Trophoblast cell (in vitro differentiated cells and primary cell): ENCODE measurements at regions not wholly inside any gene's neighbourhood (a gene's known extent, or its start where the extent isn't known, plus 50 kb on each side); places are given as distances from the start of the nearest gene placed in this dataset.

Source experiments
- DNase-seq, 2 donors: peaks; one replicate each; pipeline ENCODE4 v3.0.0-alpha.2; 2016
- H2AFZ ChIP-seq: 2 replicates; pipeline ENCODE4 v1.6.1; 2013; ENCODE audit warnings: low read length, moderate library complexity, mild to moderate bottlenecking; ENCODE audit not compliant: insufficient read depth, poor library complexity
- H2AK5ac ChIP-seq: 2 replicates; pipeline ENCODE4 v1.6.1; 2013; ENCODE audit warnings: mild to moderate bottlenecking, low read length
- H2BK120ac ChIP-seq: 2 replicates; pipeline ENCODE4 v1.6.1; 2013; ENCODE audit warnings: low read length, mild to moderate bottlenecking, moderate library complexity; ENCODE audit not compliant: insufficient read depth, poor library complexity
- H2BK12ac ChIP-seq: 2 replicates; pipeline ENCODE4 v1.6.1; 2013; ENCODE audit warnings: mild to moderate bottlenecking, low read length, moderate library complexity
- H2BK5ac ChIP-seq: 2 replicates; pipeline ENCODE4 v1.6.1; 2013; ENCODE audit warnings: low read length, low read depth, moderate library complexity, mild to moderate bottlenecking; ENCODE audit not compliant: poor library complexity
- H3K14ac ChIP-seq: 2 replicates; pipeline ENCODE4 v1.6.1; 2013; ENCODE audit warnings: mild to moderate bottlenecking, low read length
- H3K18ac ChIP-seq: 2 replicates; pipeline ENCODE4 v1.6.1; 2013; ENCODE audit warnings: mild to moderate bottlenecking, low read length
- H3K23ac ChIP-seq: 2 replicates; pipeline ENCODE4 v1.6.1; 2013; ENCODE audit warnings: low read length
- H3K27ac ChIP-seq: 2 replicates; pipeline ENCODE4 v1.5.1; 2013; ENCODE audit warnings: low read depth, mild to moderate bottlenecking, inconsistent platforms, low read length, moderate library complexity
- H3K27me3 ChIP-seq: 2 replicates; pipeline ENCODE4 v1.6.1; 2013; ENCODE audit warnings: inconsistent platforms, mild to moderate bottlenecking, low read length, moderate library complexity; ENCODE audit not compliant: insufficient read depth
- H3K36me3 ChIP-seq, 2 experiments: 1 replicate in 1 of 2; 2 replicates in 1 of 2; pipeline ENCODE4 v1.6.1; 2013; ENCODE audit warnings: low read length in 2 of 2, mild to moderate bottlenecking in 2 of 2, moderate library complexity in 1 of 2; ENCODE audit not compliant: insufficient read depth in 2 of 2, control insufficient read depth in 1 of 2
- H3K4ac ChIP-seq: 2 replicates; pipeline ENCODE4 v1.6.1; 2013; ENCODE audit warnings: low read depth, mild to moderate bottlenecking, low read length, moderate library complexity
- H3K4me1 ChIP-seq, 2 experiments: 1 replicate in 1 of 2; 2 replicates in 1 of 2; pipeline ENCODE4 v1.6.1; 2013; ENCODE audit warnings: low read length in 2 of 2, mild to moderate bottlenecking in 2 of 2, moderate library complexity in 1 of 2; ENCODE audit not compliant: insufficient read depth in 2 of 2, control insufficient read depth in 1 of 2
- H3K4me2 ChIP-seq: 2 replicates; pipeline ENCODE4 v1.6.1; 2013; ENCODE audit warnings: inconsistent platforms, mild to moderate bottlenecking, low read length, moderate library complexity
- H3K4me3 ChIP-seq: 2 replicates; pipeline ENCODE4 v1.5.1; 2013; ENCODE audit warnings: mild to moderate bottlenecking, low read depth, low read length, inconsistent platforms
- H3K79me1 ChIP-seq: one replicate; pipeline ENCODE4 v1.6.1; 2013; ENCODE audit warnings: low read length
- H3K79me2 ChIP-seq: 2 replicates; pipeline ENCODE4 v1.6.1; 2013; ENCODE audit warnings: low read length, mild to moderate bottlenecking; ENCODE audit not compliant: control insufficient read depth, insufficient read depth, poor library complexity
- H3K9ac ChIP-seq: 2 replicates; pipeline ENCODE4 v1.6.1; 2013; ENCODE audit warnings: mild to moderate bottlenecking, low read length
- H3K9me3 ChIP-seq: 2 replicates; pipeline ENCODE4 v1.6.1; 2013; ENCODE audit warnings: low read depth, mild to moderate bottlenecking, control low read depth, inconsistent platforms, low read length; ENCODE audit not compliant: insufficient read depth
- H4K12ac ChIP-seq: 2 replicates; pipeline ENCODE4 v1.6.1; 2013; ENCODE audit warnings: low read depth, mild to moderate bottlenecking, low read length, moderate library complexity
- H4K8ac ChIP-seq: 2 replicates; pipeline ENCODE4 v1.6.1; 2013; ENCODE audit warnings: low read depth, mild to moderate bottlenecking, low read length, moderate library complexity
- H4K91ac ChIP-seq: one replicate; pipeline ENCODE4 v1.6.1; 2013; ENCODE audit warnings: low read depth, mild to moderate bottlenecking, low read length, moderate library complexity
- WGBS: extraction: QIAGEN DNeasy Blood & Tissue Kit; methylation state at CpG from one replicate; pipeline ENCODE4 v1.1.7; 2013; ENCODE audit warnings: missing lambda C conversion rate; ENCODE audit not compliant: insufficient read length, insufficient coverage; ENCODE audit errors: extremely low coverage; 5-methylcytosine and 5-hydroxymethylcytosine counted together

DNA sequence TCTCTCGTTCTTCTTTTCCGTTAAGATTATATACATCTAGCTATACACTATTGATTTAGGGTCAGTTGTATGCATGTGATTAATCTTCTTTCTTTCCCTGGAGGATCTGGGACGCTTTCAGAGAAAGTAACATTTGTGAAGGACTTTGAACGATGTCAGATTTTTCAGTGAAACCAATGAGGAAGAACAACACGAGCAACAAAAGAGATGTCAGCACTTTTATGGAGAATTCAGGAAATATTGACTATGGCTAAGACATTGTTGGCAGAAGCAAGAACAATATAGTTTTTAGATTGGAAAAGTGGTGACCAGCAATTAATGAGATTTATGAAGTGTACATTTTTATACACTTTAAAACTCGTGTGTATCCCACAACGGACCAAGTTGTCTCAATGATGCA is 355.5 kb downstream of the TGFB2 start:
- Histone ChIP-seq H3K36me3 (no peaks in the 10 kb centered on the region), H3K14ac (no peak overlapping the region), H3K23ac (no peak overlapping the region), H2BK12ac (no peak overlapping the region), H2BK5ac (no peak overlapping the region), H2BK120ac (no peak overlapping the region), H3K9ac (no peak overlapping the region), H4K8ac (no peak overlapping the region), H3K79me1 (no peaks in the 10 kb centered on the region), H3K79me2 (no peaks in the 10 kb centered on the region), H3K4me2 (no peak overlapping the region), H3K4ac (no peak overlapping the region), H3K27me3 (no peaks in the 10 kb centered on the region), H4K12ac (no peak overlapping the region), H3K27ac (no peak overlapping the region), H2AK5ac (no peak overlapping the region), H3K9me3 (no peaks in the 10 kb centered on the region), H3K18ac (no peak overlapping the region), H3K4me3 (no peak overlapping the region), H4K91ac (no peak overlapping the region), H3K4me1 (peaks cover 0 to 2% of the 10 kb centered on the region in 2 experiments), H2AFZ (no peak overlapping the region)
- no CpG with 5 or more reads among the region's 7 CpGs for WGBS
- DNase-seq: no peak

- Histone ChIP-seq H3K4me3 (no peak overlapping the region), H3K9ac (no peak overlapping the region), H2BK12ac (no peak overlapping the region), H3K23ac (no peak overlapping the region), H3K4me1 (peaks cover 0 to 6% of the 10 kb centered on the region in 2 experiments), H4K91ac (no peak overlapping the region), H3K79me1 (no peaks in the 10 kb centered on the region), H2BK120ac (no peak overlapping the region), H3K79me2 (no peaks in the 10 kb centered on the region), H3K9me3 (no peaks in the 10 kb centered on the region), H4K12ac (no peak overlapping the region), H4K8ac (no peak overlapping the region), H3K27me3 (no peaks in the 10 kb centered on the region), H3K4me2 (no peak overlapping the region), H3K14ac (no peak overlapping the region), H3K18ac (no peak overlapping the region), H2BK5ac (no peak overlapping the region), H2AK5ac (no peak overlapping the region), H3K27ac (no peak overlapping the region), H3K4ac (no peak overlapping the region), H2AFZ (no peak overlapping the region), H3K36me3 (no peaks in the 10 kb centered on the region)
- no peak for DNase-seq
- no CpG with 5 or more reads among the region's 3 CpGs for WGBS
Observed at GRCh38 chr1:218701131-218701530, 356.0 kb downstream of the TGFB2 start.

DNA sequence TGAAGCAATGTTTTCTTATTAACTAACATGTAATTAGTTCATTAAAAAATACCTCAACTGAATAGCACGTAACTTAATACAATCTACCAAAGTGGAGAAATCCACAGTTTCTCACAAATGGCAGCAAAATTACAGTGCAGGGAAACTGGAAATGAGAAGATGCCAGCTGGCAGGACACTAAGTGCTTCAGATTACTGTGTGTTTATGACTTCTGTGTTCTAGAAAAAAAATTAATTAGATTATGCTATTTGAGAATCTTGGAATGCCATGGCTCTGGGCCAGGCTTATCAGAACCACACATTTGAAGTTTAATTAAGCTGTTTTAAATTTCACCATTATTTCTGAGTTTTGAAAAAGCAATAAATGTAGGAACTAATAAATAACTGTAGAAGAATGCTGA is 357.6 kb downstream of the TGFB2 start:
- H3K4me1 ChIP-seq: peaks cover 0 to 9% of the 10 kb centered on the region in 2 experiments
- no peaks in the 10 kb centered on the region for H3K27me3 ChIP-seq
- H2AK5ac ChIP-seq: no peak overlapping the region
- H3K9ac ChIP-seq: no peak overlapping the region
- H3K9me3 ChIP-seq: no peaks in the 10 kb centered on the region
- no peak overlapping the region for H2BK12ac ChIP-seq
- H3K23ac ChIP-seq: no peak overlapping the region
- no peak overlapping the region for H3K4me2 ChIP-seq
- H2BK5ac ChIP-seq: no peak overlapping the region
- no peak overlapping the region for H3K18ac ChIP-seq
- no peaks in the 10 kb centered on the region for H3K36me3 ChIP-seq
- H3K14ac ChIP-seq: no peak overlapping the region
- H3K79me2 ChIP-seq: no peaks in the 10 kb centered on the region
- no peak overlapping the region for H3K27ac ChIP-seq
- no peak overlapping the region for H2BK120ac ChIP-seq
- no peak overlapping the region for H4K91ac ChIP-seq
- H4K8ac ChIP-seq: no peak overlapping the region
- no peak overlapping the region for H3K4ac ChIP-seq
- no peak overlapping the region for H4K12ac ChIP-seq
- DNase-seq: no peak
- WGBS: no CpG with 5 or more reads among the region's 1 CpG
- no peaks in the 10 kb centered on the region for H3K79me1 ChIP-seq
- no peak overlapping the region for H3K4me3 ChIP-seq
- H2AFZ ChIP-seq: no peak overlapping the region

- Histone ChIP-seq H3K4me1 (peaks cover 0 to 9% of the 10 kb centered on the region in 2 experiments), H3K27me3 (no peaks in the 10 kb centered on the region), H3K79me1 (no peaks in the 10 kb centered on the region), H2BK12ac (no peak overlapping the region), H3K4me3 (no peak overlapping the region), H3K36me3 (no peaks in the 10 kb centered on the region), H3K4ac (no peak overlapping the region), H4K12ac (no peak overlapping the region), H3K23ac (no peak overlapping the region), H3K9me3 (no peaks in the 10 kb centered on the region), H3K18ac (no peak overlapping the region), H2AFZ (no peak overlapping the region), H3K27ac (no peak overlapping the region), H3K9ac (no peak overlapping the region), H2BK120ac (no peak overlapping the region), H2AK5ac (no peak overlapping the region), H3K79me2 (no peaks in the 10 kb centered on the region), H3K14ac (no peak overlapping the region), H4K91ac (no peak overlapping the region), H3K4me2 (no peak overlapping the region), H2BK5ac (no peak overlapping the region), H4K8ac (no peak overlapping the region)
- no CpG with 5 or more reads among the region's 3 CpGs for WGBS
- no peak for DNase-seq
Observed at GRCh38 chr1:218703836-218704235, 358.7 kb downstream of the TGFB2 start.
